ENCODE measurements at regions not wholly inside any gene's neighbourhood (a gene's known extent, or its start where the extent isn't known, plus 50 kb on each side); places are given as distances from the start of the nearest gene placed in this dataset.

GRCh38 chr9:17018540-17019196, 116.2 kb upstream of the CNTLN start:
- no peak for DNase-seq (ENCODE audit: low spot score)

- no peak for DNase-seq (ENCODE audit: low spot score)
Observed at GRCh38 chr9:17017931-17018491, 116.8 kb upstream of the CNTLN start.

GRCh38 chr9:17013891-17014290, 120.9 kb upstream of the CNTLN start:
- DNase-seq (ENCODE audit: low spot score): no peak

GRCh38 chr9:17013010-17013409, 121.8 kb upstream of the CNTLN start:
- DNase-seq (ENCODE audit: low spot score): no peak

GRCh38 chr9:17011880-17012279, 123.0 kb upstream of the CNTLN start:
- DNase-seq (ENCODE audit: low spot score): no peak

- no peak for DNase-seq (ENCODE audit: low spot score)
Observed at GRCh38 chr9:17009071-17009470, 125.8 kb upstream of the CNTLN start.

GRCh38 chr9:17005056-17005823, 129.6 kb upstream of the CNTLN start:
- DNase-seq (ENCODE audit: low spot score): no peak

- DNase-seq (ENCODE audit: low spot score): no peak
Observed at GRCh38 chr9:17004500-17004899, 130.3 kb upstream of the CNTLN start.

GRCh38 chr9:17003576-17004240, 131.1 kb upstream of the CNTLN start:
- no peak for DNase-seq (ENCODE audit: low spot score)

- DNase-seq (ENCODE audit: low spot score): no peak
Observed at GRCh38 chr9:16996901-16997491, 126.5 kb upstream of the BNC2 start.

GRCh38 chr9:16992138-16992537, 121.7 kb upstream of the BNC2 start:
- DNase-seq (ENCODE audit: low spot score): no peak

GRCh38 chr9:16987026-16987425, 116.6 kb upstream of the BNC2 start:
- DNase-seq (ENCODE audit: low spot score): no peak

- DNase-seq (ENCODE audit: low spot score): no peak
Observed at GRCh38 chr9:16986556-16986955, 116.1 kb upstream of the BNC2 start.

- no peak for DNase-seq (ENCODE audit: low spot score)
Observed at GRCh38 chr9:16985559-16986348, 115.3 kb upstream of the BNC2 start.

GRCh38 chr9:16982780-16983310, 112.4 kb upstream of the BNC2 start:
- no peak for DNase-seq (ENCODE audit: low spot score)

GRCh38 chr9:16976427-16976826, 106.0 kb upstream of the BNC2 start:
- no peak for DNase-seq (ENCODE audit: low spot score)

GRCh38 chr9:16974436-16974835, 104.0 kb upstream of the BNC2 start:
- DNase-seq (ENCODE audit: low spot score): no peak

GRCh38 chr9:16970321-16970720, 99.9 kb upstream of the BNC2 start:
- no peak for DNase-seq (ENCODE audit: low spot score)

- DNase-seq (ENCODE audit: low spot score): no peak
Observed at GRCh38 chr9:16964228-16964627, 93.8 kb upstream of the BNC2 start.

- no peak for DNase-seq (ENCODE audit: low spot score)
Observed at GRCh38 chr9:16960084-16960483, 89.6 kb upstream of the BNC2 start.

- no peak for DNase-seq (ENCODE audit: low spot score)
Observed at GRCh38 chr9:16959391-16959790, 88.9 kb upstream of the BNC2 start.

All from activated CD4-positive, alpha-beta T cell treated with anti-CD3 and anti-CD28 coated beads, Interleukin-2, Interleukin-4, amounts not matched to agents 100 ng/mL and 50 ng/mL, durations not matched to agents 16 hours and 8 hours (primary cell).